ENCODE measurements at regions not wholly inside any gene's neighbourhood (a gene's known extent, or its start where the extent isn't known, plus 50 kb on each side); places are given as distances from the start of the nearest gene placed in this dataset.

GRCh38 chr17:77341069-77341541, 200.3 kb downstream of the SEC14L1 start:
- TF ChIP-seq, protein P1, sequence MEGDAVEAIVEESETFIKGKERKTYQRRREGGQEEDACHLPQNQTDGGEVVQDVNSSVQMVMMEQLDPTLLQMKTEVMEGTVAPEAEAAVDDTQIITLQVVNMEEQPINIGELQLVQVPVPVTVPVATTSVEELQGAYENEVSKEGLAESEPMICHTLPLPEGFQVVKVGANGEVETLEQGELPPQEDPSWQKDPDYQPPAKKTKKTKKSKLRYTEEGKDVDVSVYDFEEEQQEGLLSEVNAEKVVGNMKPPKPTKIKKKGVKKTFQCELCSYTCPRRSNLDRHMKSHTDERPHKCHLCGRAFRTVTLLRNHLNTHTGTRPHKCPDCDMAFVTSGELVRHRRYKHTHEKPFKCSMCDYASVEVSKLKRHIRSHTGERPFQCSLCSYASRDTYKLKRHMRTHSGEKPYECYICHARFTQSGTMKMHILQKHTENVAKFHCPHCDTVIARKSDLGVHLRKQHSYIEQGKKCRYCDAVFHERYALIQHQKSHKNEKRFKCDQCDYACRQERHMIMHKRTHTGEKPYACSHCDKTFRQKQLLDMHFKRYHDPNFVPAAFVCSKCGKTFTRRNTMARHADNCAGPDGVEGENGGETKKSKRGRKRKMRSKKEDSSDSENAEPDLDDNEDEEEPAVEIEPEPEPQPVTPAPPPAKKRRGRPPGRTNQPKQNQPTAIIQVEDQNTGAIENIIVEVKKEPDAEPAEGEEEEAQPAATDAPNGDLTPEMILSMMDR (IDR thresholded peaks at IDR 0.05): no peak
- TF ChIP-seq ZNF232 (CRISPR knock-in tag; IDR thresholded peaks at IDR 0.05) (no peak), NFYB (CRISPR knock-in tag; conservative IDR thresholded peaks at IDR 0.05; ENCODE audit: low read depth) (no peak), ATF1 (CRISPR knock-in tag; IDR thresholded peaks at IDR 0.05) (no peak), ZSCAN18 (CRISPR knock-in tag; IDR thresholded peaks at IDR 0.05) (no peak), MAX (CRISPR knock-in tag; IDR thresholded peaks at IDR 0.05) (no peak), OVOL2 (CRISPR knock-in tag; IDR thresholded peaks at IDR 0.05; ENCODE audit: borderline replicate concordance) (no peak), TEAD4 (CRISPR knock-in tag; IDR thresholded peaks at IDR 0.05) (no peak), SP1 (CRISPR knock-in tag; conservative IDR thresholded peaks at IDR 0.05) (no peak), CREM (CRISPR knock-in tag; IDR thresholded peaks at IDR 0.05) (no peak), ZNF263 (CRISPR knock-in tag; IDR thresholded peaks at IDR 0.05; ENCODE audit: low read depth) (no peak), ESRRA (CRISPR knock-in tag; IDR thresholded peaks at IDR 0.05; ENCODE audit: borderline replicate concordance) (no peak)
- TF ChIP-seq, protein P2, sequence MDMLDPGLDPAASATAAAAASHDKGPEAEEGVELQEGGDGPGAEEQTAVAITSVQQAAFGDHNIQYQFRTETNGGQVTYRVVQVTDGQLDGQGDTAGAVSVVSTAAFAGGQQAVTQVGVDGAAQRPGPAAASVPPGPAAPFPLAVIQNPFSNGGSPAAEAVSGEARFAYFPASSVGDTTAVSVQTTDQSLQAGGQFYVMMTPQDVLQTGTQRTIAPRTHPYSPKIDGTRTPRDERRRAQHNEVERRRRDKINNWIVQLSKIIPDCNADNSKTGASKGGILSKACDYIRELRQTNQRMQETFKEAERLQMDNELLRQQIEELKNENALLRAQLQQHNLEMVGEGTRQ (CRISPR knock-in tag; IDR thresholded peaks at IDR 0.05): no peak
- TF ChIP-seq, protein P3, sequence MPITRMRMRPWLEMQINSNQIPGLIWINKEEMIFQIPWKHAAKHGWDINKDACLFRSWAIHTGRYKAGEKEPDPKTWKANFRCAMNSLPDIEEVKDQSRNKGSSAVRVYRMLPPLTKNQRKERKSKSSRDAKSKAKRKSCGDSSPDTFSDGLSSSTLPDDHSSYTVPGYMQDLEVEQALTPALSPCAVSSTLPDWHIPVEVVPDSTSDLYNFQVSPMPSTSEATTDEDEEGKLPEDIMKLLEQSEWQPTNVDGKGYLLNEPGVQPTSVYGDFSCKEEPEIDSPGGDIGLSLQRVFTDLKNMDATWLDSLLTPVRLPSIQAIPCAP (CRISPR knock-in tag; IDR thresholded peaks at IDR 0.05): no peak

Measured in WTC11 (cell line).